NCI-H2171 treated with DMSO at 0.1 percent for 48 hours (cell line): ENCODE measurements at regions not wholly inside any gene's neighbourhood (a gene's known extent, or its start where the extent isn't known, plus 50 kb on each side); places are given as distances from the start of the nearest gene placed in this dataset.

Experiments used
- DNase-seq: peaks from one replicate; lab custom pipeline; 2025; lab: John Stamatoyannopoulos, UW

GRCh38 chr4:56086073-56086541, 137.4 kb downstream of the CEP135 start:
- DNase-seq, result peak; percentile 75

DNA sequence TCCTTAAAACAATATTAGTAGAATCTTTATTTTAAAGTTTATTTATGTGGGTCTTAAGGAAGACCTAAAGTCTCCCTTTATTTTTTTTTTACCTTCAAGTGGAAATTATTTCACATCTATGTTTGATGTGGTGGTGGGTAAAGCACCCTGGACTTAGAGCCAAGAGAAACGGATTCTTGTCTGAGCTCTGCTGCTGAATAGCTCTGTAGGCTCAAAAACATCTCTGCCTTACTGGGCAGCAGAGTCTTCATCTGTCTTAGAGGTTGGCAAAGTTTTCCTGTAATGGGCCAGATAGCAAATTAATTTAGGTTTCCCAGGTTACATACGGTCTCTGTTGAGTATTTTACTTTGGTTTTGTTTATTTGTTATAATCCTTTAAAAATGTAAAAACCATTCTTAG, 136.5 kb downstream of the CEP135 start:
- DNase-seq, result no peak

GRCh38 chr4:56084851-56085250, 136.1 kb downstream of the CEP135 start:
- no peak for DNase-seq
